ENCODE measurements at regions not wholly inside any gene's neighbourhood (a gene's known extent, or its start where the extent isn't known, plus 50 kb on each side); places are given as distances from the start of the nearest gene placed in this dataset.
"Not testable (repeated sequence)": the region's sequence is repeated elsewhere in the genome, so short reads cannot be mapped to it uniquely, and the experiment has no call there.

- H3K9me3 ChIP-seq (replicated peaks; ENCODE audit: control insufficient read depth, insufficient read depth, low read length) = no peaks in the 10 kb centered on the region
- intact Hi-C loops (cut with micrococcal nuclease) (no loop called here), dilution Hi-C loops (cut with MboI; ENCODE audit: extremely low pct_ligation_motif_present, low sequenced_read_pairs) (no loop called here)
- H3K4me1 ChIP-seq (ENCODE audit: control insufficient read depth, extremely low read depth, insufficient read depth, low read length) = no peaks in the 10 kb centered on the region
- H3K9ac ChIP-seq (replicated peaks; ENCODE audit: extremely low read depth, insufficient read depth, low read length) = no peak overlapping the region
- no peaks in the 10 kb centered on the region for H3K36me3 ChIP-seq (ENCODE audit: control insufficient read depth in 2 of 2, extremely low read depth in 1 of 2, insufficient read depth in 2 of 2, low read length in 2 of 2)
- H3K4me3 ChIP-seq (replicated peaks in 1 of 3; ENCODE audit: insufficient read depth in 1 of 3, low read depth in 1 of 3, low read length in 3 of 3) = no peak overlapping the region
- no peak overlapping the region for H3K27ac ChIP-seq (ENCODE audit: insufficient read depth, low read depth, low read length)
- no peak for DNase-seq (ENCODE audit: low read depth, low spot score)
- FAIRE-seq = no peak
- no peaks in the 10 kb centered on the region for H4K20me1 ChIP-seq (replicated peaks; ENCODE audit: control insufficient read depth, extremely low read depth, insufficient read depth, low read length)
- BruUV-seq (replicated peaks) = no TSS peak
- H3K79me2 ChIP-seq (ENCODE audit: control insufficient read depth, insufficient read depth, low read length) = no peaks in the 10 kb centered on the region
- CTCF ChIA-PET = no interaction called here
- H2AFZ ChIP-seq (ENCODE audit: low read depth, low read length) = no peak overlapping the region
- TF ChIP-seq GATA2 (IDR thresholded peaks at IDR 0.05; ENCODE audit: insufficient read depth, insufficient read length, low read depth, low read length) = no peak
- H3K4me2 ChIP-seq (ENCODE audit: insufficient read depth, low read length) = no peak overlapping the region
- H3K27me3 ChIP-seq (ENCODE audit: control insufficient read depth in 2 of 2, insufficient read depth in 2 of 2, low read length in 2 of 2) = no peaks in the 10 kb centered on the region
- POLR2A ChIA-PET = no interaction called here
- no peaks in the 10 kb centered on the region for H3K9me1 ChIP-seq (replicated peaks; ENCODE audit: control insufficient read depth, extremely low read depth, insufficient read depth, low read length)
These were observed 1365.3 kb upstream of the WWC1 start for GRCh38 chr5:166926138-166926537.

GRCh38 chr5:166926806-166927475, 1364.5 kb upstream of the WWC1 start:
- H3K9me3 ChIP-seq (replicated peaks; ENCODE audit: control insufficient read depth, insufficient read depth, low read length); H3K9ac ChIP-seq (replicated peaks; ENCODE audit: extremely low read depth, insufficient read depth, low read length); intact Hi-C loops (cut with micrococcal nuclease); dilution Hi-C loops (cut with MboI; ENCODE audit: extremely low pct_ligation_motif_present, low sequenced_read_pairs); H2AFZ ChIP-seq (ENCODE audit: low read depth, low read length); DNase-seq (ENCODE audit: low read depth, low spot score); H3K4me1 ChIP-seq (ENCODE audit: control insufficient read depth, extremely low read depth, insufficient read depth, low read length); BruUV-seq (replicated peaks); FAIRE-seq; POLR2A ChIA-PET; H3K9me1 ChIP-seq (replicated peaks; ENCODE audit: control insufficient read depth, extremely low read depth, insufficient read depth, low read length); H3K27ac ChIP-seq (ENCODE audit: insufficient read depth, low read depth, low read length); H4K20me1 ChIP-seq (replicated peaks; ENCODE audit: control insufficient read depth, extremely low read depth, insufficient read depth, low read length); H3K27me3 ChIP-seq (ENCODE audit: control insufficient read depth in 2 of 2, insufficient read depth in 2 of 2, low read length in 2 of 2); H3K4me3 ChIP-seq (replicated peaks in 1 of 3; ENCODE audit: insufficient read depth in 1 of 3, low read depth in 1 of 3, low read length in 3 of 3); H3K4me2 ChIP-seq (ENCODE audit: insufficient read depth, low read length); CTCF ChIA-PET; H3K79me2 ChIP-seq (ENCODE audit: control insufficient read depth, insufficient read depth, low read length); H3K36me3 ChIP-seq (ENCODE audit: control insufficient read depth in 2 of 2, extremely low read depth in 1 of 2, insufficient read depth in 2 of 2, low read length in 2 of 2): not testable (repeated sequence)

All from endothelial cell of umbilical vein (primary cell).